ENCODE measurements at regions not wholly inside any gene's neighbourhood (a gene's known extent, or its start where the extent isn't known, plus 50 kb on each side); places are given as distances from the start of the nearest gene placed in this dataset.

DNA sequence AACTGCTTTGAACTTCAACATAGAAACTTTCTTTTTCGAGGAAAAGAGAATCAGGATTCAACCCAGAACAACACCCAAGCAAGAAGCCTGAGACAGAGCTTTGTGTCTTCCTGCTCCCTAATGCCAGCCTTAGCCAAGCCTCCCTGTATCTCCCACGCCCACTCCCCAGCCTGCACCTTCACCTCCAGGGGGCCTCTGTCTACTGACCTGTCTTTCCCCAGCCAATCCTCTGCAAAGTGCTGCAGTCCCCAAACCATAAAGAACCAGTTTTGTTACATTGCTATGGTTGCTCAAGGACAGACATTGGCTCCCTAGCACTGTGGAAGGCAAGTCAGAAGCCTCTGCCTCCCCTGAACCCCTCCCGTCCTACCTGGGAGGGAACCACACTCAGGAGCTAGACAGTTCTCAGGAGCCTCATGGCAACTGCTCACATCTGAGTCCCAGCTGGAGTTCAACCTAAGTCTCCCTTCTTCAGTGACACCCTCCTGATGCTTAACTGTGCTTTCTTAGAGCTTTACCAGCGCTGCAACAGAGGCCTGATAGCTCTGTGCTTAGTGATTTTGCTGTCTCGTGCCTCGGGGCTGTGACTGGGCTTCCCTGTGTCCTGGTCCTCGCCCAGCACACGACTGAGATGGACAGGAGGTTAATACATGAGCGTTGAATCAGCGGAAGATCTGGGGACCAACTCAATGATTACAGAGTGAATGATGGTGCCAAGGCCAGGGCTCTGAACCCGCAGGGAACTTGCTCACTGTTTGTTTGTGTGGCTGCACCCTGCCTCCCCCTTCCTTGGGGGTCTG, 101.5 kb upstream of the DUSP22 start:
- TF ChIP-seq Cebpa-rat (IDR thresholded peaks at IDR 0.05), result no peak
- Histone ChIP-seq H3K4me2 (peak overlapping the region; percentile 81), H3K9me3 (no peaks in the 10 kb centered on the region), H3K36me3 (no peaks in the 10 kb centered on the region), H3K9ac (0 out of 2 replicates have a peak overlapping the region, but pooled peaks have one; percentile 43), H3K27me3 (no peaks in the 10 kb centered on the region), H3K4me3 (no peak overlapping the region), H3K4me1 (peaks cover 82% of the 10 kb centered on the region), H3K27ac (peak overlapping the region; percentile 66; the same call in 1 of the 2 replicates), H4K20me1 (no peaks in the 10 kb centered on the region)

DNA sequence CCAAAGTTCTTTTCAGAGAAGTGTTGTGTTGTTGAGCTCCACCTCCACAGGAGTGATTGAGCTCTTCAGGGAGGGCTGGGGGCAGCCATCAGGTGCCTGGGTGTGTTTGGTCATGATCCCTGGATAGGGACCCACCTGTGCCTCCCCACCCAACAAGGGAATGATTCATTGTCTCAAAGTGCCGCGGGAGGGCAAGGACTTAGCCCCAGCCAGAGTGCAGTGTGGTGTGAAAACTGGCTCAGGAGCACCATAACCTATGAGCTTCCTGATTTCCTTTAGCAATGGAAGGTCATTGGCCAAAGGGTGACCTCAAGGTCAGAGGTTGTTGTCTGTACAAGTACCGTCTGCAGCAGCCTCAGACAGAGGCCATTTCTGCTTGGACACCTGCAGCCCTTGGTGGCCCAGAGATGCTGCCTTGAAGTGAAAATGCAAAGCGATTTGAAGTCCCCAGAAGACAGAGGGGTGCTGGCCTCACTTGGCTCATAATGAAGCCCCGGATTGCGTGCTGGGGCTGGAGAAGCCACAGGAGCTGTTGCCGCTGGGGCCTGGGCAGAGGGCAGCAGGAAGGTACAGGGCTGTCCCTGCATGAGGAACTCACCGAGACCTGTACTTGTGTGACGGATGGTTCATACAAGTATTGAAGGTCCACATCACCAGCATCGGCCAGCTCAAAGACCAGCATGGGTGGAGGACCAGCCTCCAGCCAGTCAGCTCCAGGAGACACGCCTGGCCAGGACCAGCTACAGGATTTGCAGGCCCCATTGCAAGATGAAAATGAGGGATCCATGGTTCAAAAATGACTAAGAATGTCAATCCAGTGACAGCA, 100.6 kb upstream of the DUSP22 start:
- peaks cover 81% of the 10 kb centered on the region for H3K4me1 ChIP-seq
- H3K9ac ChIP-seq, result no peak overlapping the region
- no peak overlapping the region for H3K27ac ChIP-seq

DNA sequence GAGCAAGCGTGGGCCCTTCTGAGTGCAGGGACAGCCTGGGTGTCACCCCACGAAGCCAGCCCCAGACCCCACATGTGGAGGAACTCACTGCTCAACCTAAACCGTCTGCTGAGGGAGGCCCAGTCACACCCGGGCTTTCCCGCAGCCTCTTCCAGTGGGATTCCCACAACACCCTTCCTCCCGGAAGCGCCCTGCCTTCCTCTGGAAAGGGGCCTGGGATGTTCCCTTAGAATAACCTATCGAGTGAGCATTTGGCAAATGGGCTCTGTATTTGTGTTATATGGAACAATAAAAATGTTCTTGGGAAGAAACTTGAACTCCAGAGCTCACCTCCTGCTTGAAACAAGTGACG, 100.0 kb upstream of the DUSP22 start:
- H3K9ac ChIP-seq, result no peak overlapping the region
- TF ChIP-seq Cebpa-rat (IDR thresholded peaks at IDR 0.05), result no peak
- H3K27ac ChIP-seq, result no peak overlapping the region
- no peaks in the 10 kb centered on the region for H3K27me3 ChIP-seq
- H4K20me1 ChIP-seq, result no peaks in the 10 kb centered on the region
- no peak overlapping the region for H3K4me3 ChIP-seq
- H3K36me3 ChIP-seq, result no peaks in the 10 kb centered on the region
- H3K4me1 ChIP-seq, result peaks cover 75% of the 10 kb centered on the region
- no peak overlapping the region for H3K4me2 ChIP-seq
- no peaks in the 10 kb centered on the region for H3K9me3 ChIP-seq

More for the DNA sequence above, 100.6 kb upstream of the DUSP22 start:
- Histone ChIP-seq H3K4me3 (no peak overlapping the region), H3K27me3 (no peaks in the 10 kb centered on the region), H4K20me1 (no peaks in the 10 kb centered on the region), H3K9me3 (no peaks in the 10 kb centered on the region), H3K4me2 (no peak overlapping the region), H3K36me3 (no peaks in the 10 kb centered on the region)
- no peak for TF ChIP-seq Cebpa-rat (IDR thresholded peaks at IDR 0.05)

DNA sequence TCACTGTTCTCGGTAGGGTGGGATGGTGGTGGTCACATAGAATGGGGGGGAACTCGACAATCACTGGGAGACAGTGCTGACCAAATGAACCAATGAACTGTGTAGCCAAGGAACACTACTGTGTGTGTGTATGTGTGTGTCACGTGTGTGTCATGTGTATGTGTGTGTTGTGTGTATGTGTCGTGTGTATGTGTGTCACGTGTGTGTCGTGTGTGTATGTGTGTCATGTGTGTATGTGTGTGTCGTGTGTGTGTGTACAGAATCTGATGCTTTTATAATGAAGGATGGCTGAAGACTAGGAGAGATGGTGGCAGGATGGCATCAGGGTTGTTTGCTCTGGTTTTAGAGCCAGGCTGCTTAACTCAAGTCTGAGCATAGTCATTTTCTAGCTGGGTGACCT, 99.1 kb upstream of the DUSP22 start:
- H3K36me3 ChIP-seq, result no peaks in the 10 kb centered on the region
- no peak for TF ChIP-seq Cebpa-rat (IDR thresholded peaks at IDR 0.05)
- no peaks in the 10 kb centered on the region for H3K9me3 ChIP-seq
- H3K4me3 ChIP-seq, result no peak overlapping the region
- no peak overlapping the region for H3K9ac ChIP-seq
- H3K4me2 ChIP-seq, result no peak overlapping the region
- no peaks in the 10 kb centered on the region for H4K20me1 ChIP-seq
- no peaks in the 10 kb centered on the region for H3K27me3 ChIP-seq
- H3K27ac ChIP-seq, result no peak overlapping the region
- peaks cover 66% of the 10 kb centered on the region for H3K4me1 ChIP-seq

DNA sequence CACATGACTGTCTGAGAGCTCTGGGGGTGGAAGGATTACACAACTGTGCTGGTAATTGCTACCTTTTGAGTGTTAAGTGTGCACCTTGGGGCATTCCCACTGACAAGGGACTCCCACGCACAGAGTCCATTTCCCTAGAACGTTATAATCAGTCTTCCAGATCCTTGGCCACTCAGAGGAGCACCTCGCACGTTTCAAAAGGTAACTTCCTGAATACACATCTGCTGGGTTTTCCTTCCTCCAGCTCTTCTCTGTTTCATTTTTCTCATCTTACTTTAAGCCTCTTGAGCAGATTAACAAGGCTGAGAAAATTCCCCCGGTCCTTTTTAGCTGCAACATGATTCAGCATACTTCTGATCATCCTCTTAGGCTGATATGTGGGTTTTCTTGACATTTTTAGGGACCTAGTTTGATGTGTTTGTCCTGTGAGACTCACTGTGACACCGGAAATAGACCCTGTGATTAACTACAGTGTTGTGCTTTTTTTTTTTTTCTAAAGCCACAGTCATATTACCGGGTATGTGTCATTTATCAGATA, 98.4 kb upstream of the DUSP22 start:
- Histone ChIP-seq H4K20me1 (no peaks in the 10 kb centered on the region), H3K4me1 (peaks cover 59% of the 10 kb centered on the region), H3K27me3 (no peaks in the 10 kb centered on the region), H3K9ac (no peak overlapping the region), H3K27ac (no peak overlapping the region), H3K4me3 (no peak overlapping the region), H3K36me3 (no peaks in the 10 kb centered on the region), H3K4me2 (peak overlapping the region; percentile 53), H3K9me3 (no peaks in the 10 kb centered on the region)
- no peak for TF ChIP-seq Cebpa-rat (IDR thresholded peaks at IDR 0.05)

DNA sequence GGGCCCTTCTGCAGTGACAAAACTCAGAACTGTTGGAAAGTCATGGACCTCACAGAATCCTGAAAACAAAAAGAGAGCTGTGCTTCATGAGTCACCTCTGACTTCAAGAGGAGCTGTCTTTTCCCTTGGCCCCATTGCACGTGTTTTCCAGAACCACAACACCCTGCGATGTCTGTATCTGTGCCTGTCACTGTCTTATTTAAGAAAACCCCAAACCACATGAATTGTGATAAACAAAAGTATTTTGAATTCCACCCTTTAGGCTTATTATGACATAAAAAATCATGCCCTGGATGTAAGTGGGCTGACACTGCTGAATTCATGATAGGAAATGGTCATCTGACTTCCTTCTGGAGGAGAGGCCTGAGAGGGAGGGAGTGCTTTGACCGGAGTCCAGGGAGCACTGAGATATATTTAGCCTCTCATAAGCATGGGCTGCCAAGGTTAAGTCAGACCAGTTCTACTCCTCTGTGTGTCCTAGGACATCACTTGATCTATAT, 96.4 kb upstream of the DUSP22 start:
- no peaks in the 10 kb centered on the region for H3K27me3 ChIP-seq

DNA sequence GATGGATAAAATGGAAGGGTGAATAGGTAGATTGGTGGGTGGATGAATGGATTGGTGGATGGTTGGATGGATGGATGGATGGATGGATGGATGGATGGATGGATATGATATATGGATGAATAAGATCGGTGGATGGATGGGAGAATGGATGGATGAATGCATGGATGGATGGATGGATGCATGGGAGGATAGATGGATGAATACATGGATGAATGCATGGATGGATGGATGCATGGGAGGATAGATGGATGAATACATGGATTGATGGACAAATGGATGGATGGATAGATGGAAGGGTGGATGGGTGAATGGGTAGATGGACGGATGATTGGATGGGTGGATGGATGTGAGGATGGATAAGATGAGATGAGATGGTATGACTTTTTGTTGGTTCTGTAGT, 95.7 kb upstream of the DUSP22 start:
- no peaks in the 10 kb centered on the region for H3K27me3 ChIP-seq
- H3K9me3 ChIP-seq, result no peaks in the 10 kb centered on the region
- H3K9ac ChIP-seq, result no peak overlapping the region
- H3K4me3 ChIP-seq, result no peak overlapping the region
- H3K36me3 ChIP-seq, result no peaks in the 10 kb centered on the region
- peaks cover 55% of the 10 kb centered on the region for H3K4me1 ChIP-seq
- H3K4me2 ChIP-seq, result no peak overlapping the region
- TF ChIP-seq Cebpa-rat (IDR thresholded peaks at IDR 0.05), result no peak
- no peak overlapping the region for H3K27ac ChIP-seq
- no peaks in the 10 kb centered on the region for H4K20me1 ChIP-seq

More for the DNA sequence above, 96.4 kb upstream of the DUSP22 start:
- Histone ChIP-seq H3K36me3 (no peaks in the 10 kb centered on the region), H3K4me2 (peak overlapping the region; percentile 53), H3K4me3 (no peak overlapping the region), H4K20me1 (no peaks in the 10 kb centered on the region), H3K27ac (no peak overlapping the region), H3K4me1 (peaks cover 57% of the 10 kb centered on the region), H3K9ac (no peak overlapping the region), H3K9me3 (no peaks in the 10 kb centered on the region)
- TF ChIP-seq Cebpa-rat (IDR thresholded peaks at IDR 0.05), result no peak

DNA sequence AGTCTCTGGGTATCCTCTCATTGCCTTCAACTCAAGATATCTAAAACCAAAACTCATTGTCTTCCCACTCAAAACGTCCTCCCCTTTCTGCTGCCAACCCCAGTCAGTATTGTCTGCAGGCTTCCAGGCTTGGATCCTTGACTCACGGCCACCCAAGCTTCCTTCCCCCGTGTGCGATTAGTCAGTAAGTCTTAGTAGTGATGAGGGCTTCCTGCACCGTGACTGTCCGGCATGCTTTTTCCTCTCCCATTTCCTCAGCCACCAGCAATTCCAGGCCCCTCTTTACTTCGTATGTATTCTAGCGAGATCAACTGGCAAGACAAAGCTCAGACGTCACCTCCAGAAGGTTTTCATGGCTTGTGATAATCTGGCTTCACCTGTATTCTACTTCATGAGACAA, 88.6 kb upstream of the DUSP22 start:
- no peak overlapping the region for H3K27ac ChIP-seq
- no peak overlapping the region for H3K4me2 ChIP-seq
- H3K9ac ChIP-seq, result no peak overlapping the region
- no peaks in the 10 kb centered on the region for H3K36me3 ChIP-seq
- H4K20me1 ChIP-seq, result no peaks in the 10 kb centered on the region
- H3K4me1 ChIP-seq, result peaks cover 33% of the 10 kb centered on the region
- no peak for TF ChIP-seq Cebpa-rat (IDR thresholded peaks at IDR 0.05)
- no peak overlapping the region for H3K4me3 ChIP-seq
- H3K9me3 ChIP-seq, result no peaks in the 10 kb centered on the region
- no peaks in the 10 kb centered on the region for H3K27me3 ChIP-seq

DNA sequence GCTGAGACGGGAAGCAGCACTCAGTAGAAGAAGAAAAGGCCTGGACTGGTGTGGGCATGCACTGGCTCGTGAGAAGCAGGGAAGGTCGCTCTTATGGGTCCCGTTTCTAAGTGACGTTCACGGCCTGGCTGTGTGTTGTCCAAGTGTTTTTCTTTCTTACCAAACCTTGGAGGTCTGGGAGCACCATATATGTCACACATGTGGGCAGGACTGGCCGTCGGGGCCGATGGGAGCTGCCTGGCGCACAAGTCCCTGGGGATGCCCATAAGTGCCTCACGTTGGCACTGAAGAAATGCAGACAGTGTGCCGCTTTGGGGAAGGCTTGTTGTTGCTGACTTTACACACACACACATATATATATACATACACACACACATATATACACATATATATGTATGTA, 86.0 kb upstream of the DUSP22 start:
- H3K4me3 ChIP-seq, result no peak overlapping the region
- TF ChIP-seq Cebpa-rat (IDR thresholded peaks at IDR 0.05), result no peak
- H3K36me3 ChIP-seq, result no peaks in the 10 kb centered on the region
- 0 out of 2 replicates have a peak overlapping the region, but pooled peaks have one; percentile 16 for H3K4me2 ChIP-seq
- no peaks in the 10 kb centered on the region for H3K9me3 ChIP-seq
- no peak overlapping the region for H3K27ac ChIP-seq
- no peak overlapping the region for H3K9ac ChIP-seq
- H3K4me1 ChIP-seq, result peaks cover 23% of the 10 kb centered on the region
- H4K20me1 ChIP-seq, result no peaks in the 10 kb centered on the region
- no peaks in the 10 kb centered on the region for H3K27me3 ChIP-seq

DNA sequence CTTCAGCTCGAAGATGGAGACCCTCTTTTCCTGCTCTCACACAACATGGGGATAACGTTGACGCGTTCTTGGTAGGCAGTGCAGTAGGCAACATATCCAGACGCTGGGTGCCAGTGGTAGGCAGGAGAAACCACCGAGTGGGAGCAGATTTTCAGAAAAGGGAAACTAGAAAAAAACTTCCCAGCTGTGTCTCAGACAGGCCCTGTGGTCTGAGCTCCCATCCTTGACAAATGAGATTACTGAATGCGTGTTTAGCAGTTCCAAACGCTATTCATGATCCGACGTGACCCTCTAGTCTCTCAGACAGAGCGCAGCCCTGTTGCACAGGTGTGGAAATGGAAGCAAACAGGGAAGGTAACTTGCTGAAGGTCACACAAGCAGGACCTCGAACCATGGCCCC, 83.9 kb upstream of the DUSP22 start:
- Histone ChIP-seq H3K9me3 (peaks cover 7% of the 10 kb centered on the region), H4K20me1 (no peaks in the 10 kb centered on the region), H3K27me3 (no peaks in the 10 kb centered on the region), H3K36me3 (no peaks in the 10 kb centered on the region), H3K4me1 (peaks cover 29% of the 10 kb centered on the region), H3K9ac (no peak overlapping the region), H3K4me2 (peak overlapping the region; percentile 48), H3K4me3 (no peak overlapping the region), H3K27ac (no peak overlapping the region)
- TF ChIP-seq Cebpa-rat (IDR thresholded peaks at IDR 0.05), result no peak
